WTC11 (cell line): ENCODE measurements at regions not wholly inside any gene's neighbourhood (a gene's known extent, or its start where the extent isn't known, plus 50 kb on each side); places are given as distances from the start of the nearest gene placed in this dataset.

Source experiments
- ATAC-seq: fragments of 200-7000 bp; cut with Tn5 transposase; 2 replicates; pipeline ENCODE4 v1.10.0; 2021; ENCODE audit warnings: mild to moderate bottlenecking, moderate library complexity
- CTCF ChIA-PET: fragments of 300-600 bp; sonication (Branson Sonifier 250); formaldehyde crosslinking; loops from one replicate; lab custom pipeline; 2021; ENCODE audit warnings: antibody characterized with exemption; lab: Charles Lee
- POLR2A ChIA-PET: fragments of 350-600 bp; sonication (Branson Sonifier 250); formaldehyde crosslinking; loops from one replicate; lab custom pipeline; 2021; ENCODE audit warnings: antibody characterized with exemption; lab: Charles Lee
- DNase-seq: peaks from one replicate; pipeline ENCODE4 v3.0.0; 2021; ENCODE audit warnings: low spot score
- H3K27ac Mint-ChIP-seq: 2 replicates; pipeline ENCODE4 v1.8.0; 2021; ENCODE audit warnings: mixed read lengths
- H3K27me3 Mint-ChIP-seq: 2 replicates; pipeline ENCODE4 v1.8.0; 2021; ENCODE audit warnings: low read depth, mild to moderate bottlenecking, moderate library complexity, mixed read lengths
- H3K36me3 Mint-ChIP-seq: 2 replicates; pipeline ENCODE4 v1.8.0; 2021; ENCODE audit warnings: mixed read lengths
- H3K4me1 Mint-ChIP-seq: 2 replicates; pipeline ENCODE4 v1.8.0; 2022; ENCODE audit warnings: mixed read lengths
- H3K4me3 Mint-ChIP-seq: 2 replicates; pipeline ENCODE4 v1.8.0; 2021; ENCODE audit warnings: mild to moderate bottlenecking, moderate library complexity, mixed read lengths
- H3K9me3 Mint-ChIP-seq: 2 replicates; pipeline ENCODE4 v1.8.0; 2021; ENCODE audit warnings: mixed read lengths
- CDX4 ChIP-seq: fragments of 250-450 bp; sonication (Bioruptor Pico); IDR thresholded peaks from 2 replicates; pipeline ENCODE4 v1.9.0; 2021; ENCODE audit warnings: moderate library complexity, mild to moderate bottlenecking, inconsistent platforms, borderline replicate concordance
- CTCF ChIP-seq: fragments of 200-600 bp; IDR thresholded peaks from 2 replicates; pipeline ENCODE4 v1.8.0; 2022; ENCODE audit warnings: antibody characterized with exemption
- E2F1 ChIP-seq: sonication (generic); formaldehyde crosslinking; IDR thresholded peaks from 2 replicates; pipeline ENCODE4 v1.8.0; 2022; ENCODE audit warnings: mild to moderate bottlenecking, missing genetic modification reagents
- ESRRA ChIP-seq: sonication (generic); formaldehyde crosslinking; IDR thresholded peaks from 2 replicates; pipeline ENCODE4 v1.8.1; 2022; ENCODE audit warnings: mild to moderate bottlenecking, missing genetic modification reagents, borderline replicate concordance
- FOXK1 ChIP-seq: sonication (generic); formaldehyde crosslinking; IDR thresholded peaks from 2 replicates; pipeline ENCODE4 v1.8.0; 2022; ENCODE audit warnings: mild to moderate bottlenecking, moderate library complexity, missing genetic modification reagents
- HMGXB4 ChIP-seq: sonication (generic); formaldehyde crosslinking; IDR thresholded peaks from 2 replicates; pipeline ENCODE4 v1.8.1; 2023; ENCODE audit warnings: mild to moderate bottlenecking, moderate library complexity, missing genetic modification reagents
- NFATC4 ChIP-seq: fragments of 250-450 bp; sonication (Bioruptor Pico); IDR thresholded peaks from 2 replicates; pipeline ENCODE4 v1.9.0; 2021; ENCODE audit warnings: mild to moderate bottlenecking
- NR2C2 ChIP-seq: sonication (generic); formaldehyde crosslinking; IDR thresholded peaks from 2 replicates; pipeline ENCODE4 v1.8.0; 2022; ENCODE audit warnings: mild to moderate bottlenecking, missing genetic modification reagents
- SMAD3 ChIP-seq: sonication (generic); formaldehyde crosslinking; IDR thresholded peaks from 2 replicates; pipeline ENCODE4 v1.8.0; 2022; ENCODE audit warnings: missing genetic modification reagents, mild to moderate bottlenecking, borderline replicate concordance
- SOX15 ChIP-seq: fragments of 250-450 bp; sonication (Bioruptor Pico); IDR thresholded peaks from 2 replicates; pipeline ENCODE4 v1.9.0; 2021; ENCODE audit warnings: mild to moderate bottlenecking
- STAT6 ChIP-seq: sonication (generic); formaldehyde crosslinking; conservative IDR thresholded peaks from 2 replicates; pipeline ENCODE4 v1.8.1; 2023; ENCODE audit warnings: mild to moderate bottlenecking, low read depth, missing genetic modification reagents, moderate library complexity
- TCF7 ChIP-seq: sonication (generic); formaldehyde crosslinking; IDR thresholded peaks from 2 replicates; pipeline ENCODE4 v1.8.0; 2022; ENCODE audit warnings: mild to moderate bottlenecking, low read depth, missing genetic modification reagents, moderate library complexity
- TEAD4 ChIP-seq: sonication (generic); formaldehyde crosslinking; IDR thresholded peaks from 2 replicates; pipeline ENCODE4 v1.8.0; 2022; ENCODE audit warnings: mild to moderate bottlenecking, missing genetic modification reagents
- USF1 ChIP-seq: sonication (generic); formaldehyde crosslinking; IDR thresholded peaks from 2 replicates; pipeline ENCODE4 v1.8.0; 2022; ENCODE audit warnings: mild to moderate bottlenecking, missing genetic modification reagents
- ZNF263 ChIP-seq: sonication (generic); formaldehyde crosslinking; IDR thresholded peaks from 2 replicates; pipeline ENCODE4 v1.8.1; 2022; ENCODE audit warnings: low read depth, mild to moderate bottlenecking, moderate library complexity, missing genetic modification reagents
- ZNF281 ChIP-seq: sonication (generic); formaldehyde crosslinking; IDR thresholded peaks from 2 replicates; pipeline ENCODE4 v1.8.0; 2023; ENCODE audit warnings: mild to moderate bottlenecking, missing genetic modification reagents
- ZNF396 ChIP-seq: fragments of 250-450 bp; sonication (Bioruptor Pico); IDR thresholded peaks from 2 replicates; pipeline ENCODE4 v1.8.0; 2021; ENCODE audit warnings: mild to moderate bottlenecking, moderate library complexity, borderline replicate concordance
- ZNF425 ChIP-seq: fragments of 250-450 bp; sonication (Bioruptor Pico); conservative IDR thresholded peaks from 2 replicates; pipeline ENCODE4 v1.9.0; 2021; ENCODE audit warnings: mild to moderate bottlenecking
- ZNF671 ChIP-seq: fragments of 250-450 bp; sonication (Bioruptor Pico); IDR thresholded peaks from 2 replicates; pipeline ENCODE4 v1.8.0; 2021; ENCODE audit warnings: mild to moderate bottlenecking
- ZSCAN18 ChIP-seq: fragments of 250-450 bp; sonication (Bioruptor Pico); IDR thresholded peaks from 2 replicates; pipeline ENCODE4 v2.1.2; 2022; ENCODE audit warnings: mild to moderate bottlenecking, moderate library complexity

- H3K27ac Mint-ChIP-seq = no peak overlapping the region
- peaks cover 4% of the 10 kb centered on the region; the same call in 1 of the 2 replicates for H3K4me1 Mint-ChIP-seq
- H3K9me3 Mint-ChIP-seq = peaks cover 51% of the 10 kb centered on the region
- H3K36me3 Mint-ChIP-seq = peaks cover 43% of the 10 kb centered on the region
- ChIA-PET POLR2A (no interaction called here), CTCF (no interaction called here)
- DNase-seq = no peak
- TF ChIP-seq STAT6 (CRISPR knock-in tag) = no peak
- TF ChIP-seq ZNF396 = no peak
- TF ChIP-seq CTCF = no peak
- TF ChIP-seq SMAD3 (CRISPR knock-in tag) = no peak
- TF ChIP-seq E2F1 (CRISPR knock-in tag) = no peak
- TF ChIP-seq NR2C2 (CRISPR knock-in tag) = no peak
- TF ChIP-seq NFATC4 (CRISPR knock-in tag) = no peak
- TF ChIP-seq TCF7 = no peak
- TF ChIP-seq SOX15 (CRISPR knock-in tag) = no peak
- no peak for TF ChIP-seq CDX4
- TF ChIP-seq ZNF263 = no peak
- TF ChIP-seq FOXK1 (CRISPR knock-in tag) = no peak
- TF ChIP-seq USF1 (CRISPR knock-in tag) = no peak
- TF ChIP-seq ESRRA (CRISPR knock-in tag) = no peak
- no peak for TF ChIP-seq ZNF425 (CRISPR knock-in tag)
- TF ChIP-seq TEAD4 = no peak
- no peak for TF ChIP-seq HMGXB4 (CRISPR knock-in tag)
- TF ChIP-seq ZNF671 (CRISPR knock-in tag) = no peak
- TF ChIP-seq ZNF281 (CRISPR knock-in tag) = no peak
- no peak for TF ChIP-seq ZSCAN18 (CRISPR knock-in tag)
- ATAC-seq = no peak
- H3K4me3 Mint-ChIP-seq = no peak overlapping the region
- H3K27me3 Mint-ChIP-seq = no peaks in the 10 kb centered on the region; the same call in 1 of the 2 replicates
Observed at GRCh38 chr3:163877805-163878204, 1200.5 kb downstream of the SI start.
